HG02798 (cell line): ENCODE measurements at regions not wholly inside any gene's neighbourhood (a gene's known extent, or its start where the extent isn't known, plus 50 kb on each side); places are given as distances from the start of the nearest gene placed in this dataset.
A peak's percentile ranks its signal among the peaks of the same experiment; 100 is the strongest.
"Not testable (repeated sequence)": the region's sequence is repeated elsewhere in the genome, so short reads cannot be mapped to it uniquely, and the experiment has no call there.

ENCODE experiments used
- ATAC-seq: cut with Tn5 transposase; IDR thresholded peaks from one replicate; pipeline ENCODE4 v1.9.1; 2021; ENCODE audit warnings: mild to moderate bottlenecking; ENCODE audit not compliant: unreplicated experiment, poor library complexity

- ATAC-seq: no peak
Measured at GRCh38 chr5:144042156-144042555, 128.3 kb downstream of the YIPF5 start.

GRCh38 chr5:144048259-144048856, 122.1 kb downstream of the YIPF5 start:
- ATAC-seq: no peak

- ATAC-seq: not testable (repeated sequence)
Measured at GRCh38 chr5:144055391-144055790, 115.1 kb downstream of the YIPF5 start.

GRCh38 chr5:144060091-144060490, 110.4 kb downstream of the YIPF5 start:
- ATAC-seq: not testable (repeated sequence)

- no peak for ATAC-seq
Measured at GRCh38 chr5:144060598-144060997, 109.9 kb downstream of the YIPF5 start.

GRCh38 chr5:144065786-144066185, 104.7 kb downstream of the YIPF5 start:
- ATAC-seq: no peak

GRCh38 chr5:144072518-144072927, 97.9 kb downstream of the YIPF5 start:
- no peak for ATAC-seq

GRCh38 chr5:144076521-144077083, 93.9 kb downstream of the YIPF5 start:
- ATAC-seq: no peak

- no peak for ATAC-seq
Measured at GRCh38 chr5:144083185-144083584, 87.3 kb downstream of the YIPF5 start.

GRCh38 chr5:144084971-144085370, 85.5 kb downstream of the YIPF5 start:
- no peak for ATAC-seq

- ATAC-seq: no peak
Measured at GRCh38 chr5:144085381-144085780, 85.1 kb downstream of the YIPF5 start.

- ATAC-seq: no peak
Measured at GRCh38 chr5:144086295-144086694, 84.2 kb downstream of the YIPF5 start.

- ATAC-seq: no peak
Measured at GRCh38 chr5:144087576-144087975, 82.9 kb downstream of the YIPF5 start.

- ATAC-seq: no peak
Measured at GRCh38 chr5:144088206-144089064, 82.0 kb downstream of the YIPF5 start.

GRCh38 chr5:144089401-144090021, 80.9 kb downstream of the YIPF5 start:
- ATAC-seq: peak; percentile 73

- ATAC-seq: no peak
Measured at GRCh38 chr5:144092508-144092907, 78.0 kb downstream of the YIPF5 start.

- ATAC-seq: no peak
Measured at GRCh38 chr5:144093400-144093799, 77.1 kb downstream of the YIPF5 start.

- no peak for ATAC-seq
Measured at GRCh38 chr5:144093868-144094267, 76.6 kb downstream of the YIPF5 start.

- no peak for ATAC-seq
Measured at GRCh38 chr5:144100702-144101101, 69.8 kb downstream of the YIPF5 start.

GRCh38 chr5:144101616-144102015, 68.8 kb downstream of the YIPF5 start:
- ATAC-seq: no peak

- no peak for ATAC-seq
Measured at GRCh38 chr5:144102361-144102760, 68.1 kb downstream of the YIPF5 start.
